IMR-90 (cell line): ENCODE measurements at regions not wholly inside any gene's neighbourhood (a gene's known extent, or its start where the extent isn't known, plus 50 kb on each side); places are given as distances from the start of the nearest gene placed in this dataset.

Experiments
- ATAC-seq: fragments of 200-7000 bp; cut with Tn5 transposase; 2 replicates; pipeline ENCODE4 v1.9.1; 2020; ENCODE audit warnings: low read depth, mild to moderate bottlenecking, moderate library complexity
- BruUV-seq: library from RNA; stranded (reverse); fragments of 400-500 nt; replicated peaks from 2 replicates; lab custom pipeline; 2021; lab: Mats Ljungman, UMichigan
- CTCF ChIA-PET: fragments of 300-600 bp; formaldehyde crosslinking; extraction: SDS; loops from one replicate; lab custom pipeline; 2021; ENCODE audit warnings: antibody characterized with exemption; lab: Yijun Ruan, JAX
- POLR2A ChIA-PET: fragments of 300-600 bp; sonication (Branson Sonifier 250); formaldehyde crosslinking; loops from one replicate; lab custom pipeline; 2022; ENCODE audit warnings: antibody characterized with exemption; ENCODE audit not compliant: unreplicated experiment; lab: Charles Lee
- DNase-seq: peaks from one replicate; pipeline ENCODE4 v3.0.0; 2013
- H2AFZ ChIP-seq: replicated peaks from 2 replicates; pipeline ENCODE3; 2013; ENCODE audit warnings: low read length, mild to moderate bottlenecking; ENCODE audit not compliant: poor library complexity
- H2AK5ac ChIP-seq: 2 replicates; pipeline ENCODE4 v1.6.1; 2013; ENCODE audit warnings: low read depth, low read length, inconsistent platforms
- H2AK9ac ChIP-seq: replicated peaks from 2 replicates; pipeline ENCODE3; 2013; ENCODE audit warnings: mild to moderate bottlenecking, low read depth, low read length, moderate library complexity; ENCODE audit not compliant: poor library complexity
- H2BK120ac ChIP-seq: 2 replicates; pipeline ENCODE4 v1.6.1; 2013; ENCODE audit warnings: low read depth, low read length, inconsistent platforms
- H2BK15ac ChIP-seq: 3 replicates; pipeline ENCODE4 v1.6.1; 2013; ENCODE audit warnings: low read depth, low read length, inconsistent platforms
- H2BK20ac ChIP-seq: 2 replicates; pipeline ENCODE4 v1.6.1; 2013; ENCODE audit warnings: low read depth, mild to moderate bottlenecking, inconsistent platforms, low read length, moderate library complexity
- H2BK5ac ChIP-seq: 2 replicates; pipeline ENCODE4 v1.6.1; 2013; ENCODE audit warnings: mild to moderate bottlenecking, low read depth, low read length, inconsistent platforms; ENCODE audit not compliant: poor library complexity, severe bottlenecking
- H3K14ac ChIP-seq: replicated peaks from 2 replicates; pipeline ENCODE4 v1.6.1; 2013; ENCODE audit warnings: low read depth, low read length, inconsistent platforms
- H3K18ac ChIP-seq: 2 replicates; pipeline ENCODE4 v1.6.1; 2013; ENCODE audit warnings: low read depth, low read length, control low read depth
- H3K23ac ChIP-seq: 2 replicates; pipeline ENCODE4 v1.6.1; 2013; ENCODE audit warnings: low read depth, low read length, inconsistent platforms
- H3K27ac ChIP-seq: 2 replicates; pipeline ENCODE4 v1.5.1; 2013; ENCODE audit warnings: mild to moderate bottlenecking, control low read depth, low read length; ENCODE audit not compliant: insufficient read depth
- H3K27me3 ChIP-seq: 2 replicates; pipeline ENCODE4 v1.6.1; 2013; ENCODE audit warnings: low read length; ENCODE audit not compliant: control insufficient read depth, insufficient read depth
- H3K36me3 ChIP-seq: 2 replicates; pipeline ENCODE4 v1.6.1; 2013; ENCODE audit warnings: low read length, mixed read lengths; ENCODE audit not compliant: control insufficient read depth, insufficient read depth
- H3K4ac ChIP-seq: 2 replicates; pipeline ENCODE4 v1.6.1; 2013; ENCODE audit warnings: low read depth, low read length, inconsistent platforms
- H3K4me1 ChIP-seq: 2 replicates; pipeline ENCODE4 v1.6.1; 2013; ENCODE audit warnings: low read length, mixed read lengths; ENCODE audit not compliant: control insufficient read depth, insufficient read depth
- H3K4me2 ChIP-seq: 2 replicates; pipeline ENCODE4 v1.6.1; 2013; ENCODE audit warnings: low read depth, mild to moderate bottlenecking, control low read depth, low read length, moderate library complexity
- H3K4me3 ChIP-seq: 2 replicates; pipeline ENCODE4 v1.5.1; 2013; ENCODE audit warnings: low read depth, mild to moderate bottlenecking, control low read depth, low read length, moderate library complexity; ENCODE audit not compliant: insufficient read depth
- H3K56ac ChIP-seq: 2 replicates; pipeline ENCODE4 v1.6.1; 2013; ENCODE audit warnings: low read length, inconsistent platforms; ENCODE audit not compliant: insufficient read depth; ENCODE audit errors: extremely low read depth
- H3K79me1 ChIP-seq, 2 experiments: 2 replicates each; pipeline ENCODE4 v1.6.1; 2013; ENCODE audit warnings: low read length in 2 of 2, inconsistent platforms in 1 of 2, low read depth in 1 of 2
- H3K9ac ChIP-seq: 2 replicates; pipeline ENCODE4 v1.6.1; 2013; ENCODE audit warnings: low read depth, low read length, control low read depth
- H3K9me1 ChIP-seq: 2 replicates; pipeline ENCODE4 v1.6.1; 2013; ENCODE audit warnings: low read length, inconsistent platforms; ENCODE audit not compliant: insufficient read depth
- H3K9me3 ChIP-seq: 2 replicates; pipeline ENCODE4 v1.6.1; 2013; ENCODE audit warnings: low read length; ENCODE audit not compliant: control insufficient read depth, insufficient read depth
- H4K20me1 ChIP-seq: 2 replicates; pipeline ENCODE4 v1.6.1; 2013; ENCODE audit warnings: low read length, inconsistent platforms; ENCODE audit not compliant: insufficient read depth
- H4K5ac ChIP-seq: 2 replicates; pipeline ENCODE4 v1.6.1; 2013; ENCODE audit warnings: mild to moderate bottlenecking, low read depth, low read length, control low read depth
- H4K8ac ChIP-seq, 2 experiments: 2 replicates each; pipeline ENCODE4 v1.6.1; 2013; ENCODE audit warnings: low read depth in 2 of 2, low read length in 2 of 2, control low read depth in 1 of 2, inconsistent platforms in 1 of 2
- H4K91ac ChIP-seq: 2 replicates; pipeline ENCODE4 v1.6.1; 2013; ENCODE audit warnings: low read depth, low read length, inconsistent platforms; ENCODE audit not compliant: insufficient read depth
- BHLHE40 ChIP-seq: fragments of 150-350 bp; IDR thresholded peaks from 2 replicates; pipeline ENCODE4 v1.6.1; 2016; ENCODE audit warnings: mild to moderate bottlenecking, low read depth, low read length
- CEBPB ChIP-seq: IDR thresholded peaks from 2 replicates; pipeline ENCODE4 v1.6.1; 2012; ENCODE audit warnings: low read depth, low read length, improper control_type of control experiment
- CTCF ChIP-seq: conservative IDR thresholded peaks from 2 replicates; pipeline ENCODE4 v1.5.1; 2012; ENCODE audit warnings: mild to moderate bottlenecking, low read depth, low read length, improper control_type of control experiment
- ELK1 ChIP-seq: fragments of 150-350 bp; IDR thresholded peaks from 2 replicates; pipeline ENCODE4 v1.6.1; 2016; ENCODE audit warnings: low read depth, mild to moderate bottlenecking, low read length, moderate library complexity, borderline replicate concordance
- FOS ChIP-seq: fragments of 150-350 bp; IDR thresholded peaks from 2 replicates; pipeline ENCODE4 v1.6.1; 2016; ENCODE audit warnings: low read depth, low read length
- MAZ ChIP-seq: IDR thresholded peaks from 2 replicates; pipeline ENCODE4 v1.6.1; 2012; ENCODE audit warnings: low read depth, mild to moderate bottlenecking, low read length, improper control_type of control experiment, moderate library complexity, borderline replicate concordance
- MXI1 ChIP-seq: IDR thresholded peaks from 2 replicates; pipeline ENCODE4 v1.6.1; 2012; ENCODE audit warnings: low read depth, mild to moderate bottlenecking, low read length, moderate library complexity, borderline replicate concordance
- NFE2L2 ChIP-seq: fragments of 150-350 bp; IDR thresholded peaks from 2 replicates; pipeline ENCODE4 v1.6.1; 2016; ENCODE audit warnings: low read depth, mild to moderate bottlenecking, low read length
- POLR2A ChIP-seq: IDR thresholded peaks from 2 replicates; pipeline ENCODE4 v1.6.1; 2012; ENCODE audit warnings: mild to moderate bottlenecking, low read depth, low read length
- RAD21 ChIP-seq: IDR thresholded peaks from 2 replicates; pipeline ENCODE4 v1.6.1; 2012; ENCODE audit warnings: low read length, improper control_type of control experiment
- RCOR1 ChIP-seq: IDR thresholded peaks from 2 replicates; pipeline ENCODE4 v1.6.1; 2012; ENCODE audit warnings: mild to moderate bottlenecking, low read length, improper control_type of control experiment; ENCODE audit not compliant: insufficient replicate concordance
- RFX5 ChIP-seq: IDR thresholded peaks from 2 replicates; pipeline ENCODE4 v1.8.0; 2012; ENCODE audit warnings: low read depth, mild to moderate bottlenecking, low read length, moderate library complexity
- SMC3 ChIP-seq: fragments of 150-350 bp; IDR thresholded peaks from 2 replicates; pipeline ENCODE4 v1.6.1; 2016; ENCODE audit warnings: low read depth, mild to moderate bottlenecking, antibody characterized with exemption, low read length, moderate library complexity
- USF2 ChIP-seq: fragments of 150-350 bp; IDR thresholded peaks from 2 replicates; pipeline ENCODE4 v1.6.1; 2017; ENCODE audit warnings: mild to moderate bottlenecking, antibody characterized with exemption, low read length, low read depth
- WGBS, 2 experiments: methylation state at CpG; one replicate each; pipeline versions ENCODE4 v1.1.5 to v1.1.7; 2013; ENCODE audit warnings: missing lambda C conversion rate in 2 of 2; ENCODE audit not compliant: insufficient read length in 1 of 2; ENCODE audit errors: extremely low coverage in 2 of 2; 5-methylcytosine and 5-hydroxymethylcytosine counted together
- dilution Hi-C: fragments of 300-500 bp; cut with HindIII; formaldehyde crosslinking; loops from one replicate; pipeline ENCODE4 v1.14.3; 2018; ENCODE audit warnings: low sequenced_read_pairs; ENCODE audit not compliant: unreplicated experiment
- in situ Hi-C: fragments of 300-500 bp; cut with MboI; formaldehyde crosslinking; loops from 3 replicates; pipeline ENCODE4 v1.14.3; 2019; ENCODE audit warnings: low sequenced_read_pairs, inconsistent platforms, mixed read lengths
- intact Hi-C: fragments of 100-400 bp; cut with micrococcal nuclease; formaldehyde crosslinking; loops from 2 replicates; pipeline ENCODE4 v1.10.0; 2022

DNA sequence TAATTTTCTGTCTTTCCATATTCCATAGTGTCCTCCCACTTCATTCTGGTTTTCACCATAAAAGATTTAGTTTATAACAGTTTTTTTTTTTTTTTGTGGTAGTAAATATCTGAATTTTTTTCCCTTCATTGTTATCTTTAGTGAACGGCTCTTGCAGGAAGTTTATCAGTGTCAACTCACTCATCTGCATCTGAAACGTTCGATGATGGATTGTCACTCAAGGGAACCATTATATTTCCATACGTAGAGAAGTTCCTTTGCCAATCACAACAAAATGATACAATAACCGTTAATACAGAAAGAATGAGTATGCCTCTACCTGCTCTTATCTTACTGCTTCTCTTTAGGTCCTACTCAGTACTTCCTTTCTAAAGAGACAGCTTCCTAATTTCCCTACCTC lies 651.2 kb upstream of the KCNMB2 start:
- intact Hi-C loops = no loop called here

More for the DNA sequence above, 651.2 kb upstream of the KCNMB2 start:
- no peak overlapping the region for H2BK5ac ChIP-seq
- TF ChIP-seq POLR2A (no peak), ELK1 (no peak), SMC3 (no peak), MAZ (no peak), MXI1 (no peak), RAD21 (no peak), FOS (no peak), RFX5 (no peak), RCOR1 (no peak), CEBPB (no peak), USF2 (no peak), BHLHE40 (no peak), CTCF (no peak), NFE2L2 (no peak)
- H3K4me1 ChIP-seq = no peaks in the 10 kb centered on the region
- DNase-seq (no peak), ATAC-seq (no peak)
- H2AK5ac ChIP-seq = no peak overlapping the region
- no peak overlapping the region for H3K9ac ChIP-seq
- ChIA-PET POLR2A (no interaction called here), CTCF (no interaction called here)
- no peak overlapping the region for H4K8ac ChIP-seq
- no peak overlapping the region for H4K91ac ChIP-seq
- H4K5ac ChIP-seq = no peak overlapping the region
- no peak overlapping the region for H2AFZ ChIP-seq
- H3K4ac ChIP-seq = no peak overlapping the region
- no peak overlapping the region for H3K27ac ChIP-seq
- no peaks in the 10 kb centered on the region for H3K9me3 ChIP-seq
- no CpG with 5 or more reads among the region's 5 CpGs for WGBS, 2 experiments
- H2BK15ac ChIP-seq = no peak overlapping the region
- no peak overlapping the region for H3K56ac ChIP-seq
- H3K9me1 ChIP-seq = no peaks in the 10 kb centered on the region
- H3K27me3 ChIP-seq = no peaks in the 10 kb centered on the region
- no peak overlapping the region for H3K14ac ChIP-seq
- no peak overlapping the region for H2AK9ac ChIP-seq
- no peaks in the 10 kb centered on the region for H3K36me3 ChIP-seq
- no peak overlapping the region for H3K4me3 ChIP-seq
- no peak overlapping the region for H3K23ac ChIP-seq
- dilution Hi-C loops (no loop called here), in situ Hi-C loops (no loop called here)
- no peak overlapping the region for H2BK120ac ChIP-seq
- no peaks in the 10 kb centered on the region for H3K79me1 ChIP-seq
- no TSS peak for BruUV-seq
- H3K4me2 ChIP-seq = no peak overlapping the region
- no peak overlapping the region for H3K18ac ChIP-seq
- H2BK20ac ChIP-seq = no peak overlapping the region
- no peaks in the 10 kb centered on the region for H4K20me1 ChIP-seq
